ENCODE measurements at regions not wholly inside any gene's neighbourhood (a gene's known extent, or its start where the extent isn't known, plus 50 kb on each side); places are given as distances from the start of the nearest gene placed in this dataset.

- no peak for TF ChIP-seq EZH2phosphoT487 (IDR thresholded peaks at IDR 0.05; ENCODE audit: borderline replicate concordance, low read length)
- TF ChIP-seq CTCF (IDR thresholded peaks at IDR 0.05; ENCODE audit: low read depth, low read length, poor library complexity, severe bottlenecking): no peak
- Histone ChIP-seq H3K27me3 (ENCODE audit: control insufficient read depth, low read length) (no peaks in the 10 kb centered on the region), H3K36me3 (ENCODE audit: control insufficient read depth, low read length) (no peaks in the 10 kb centered on the region), H3K79me2 (ENCODE audit: control insufficient read depth, low read length) (no peaks in the 10 kb centered on the region), H3F3A (ENCODE audit: control insufficient read depth, insufficient read depth) (no peaks in the 10 kb centered on the region), H4K20me1 (ENCODE audit: control insufficient read depth, insufficient read depth, low read depth, low read length) (no peaks in the 10 kb centered on the region), H3K4me1 (ENCODE audit: control insufficient read depth, low read length) (no peaks in the 10 kb centered on the region), H3K9me3 (ENCODE audit: control insufficient read depth, insufficient read depth, low read length) (no peaks in the 10 kb centered on the region), H3K4me2 (ENCODE audit: low read length) (no peak overlapping the region), H3K27ac (ENCODE audit: low read depth, low read length) (no peak overlapping the region), H3K9me2 (replicated peaks; ENCODE audit: control insufficient read depth, low read length) (no peaks in the 10 kb centered on the region), H3K4me3 (ENCODE audit: low read length) (no peak overlapping the region)
These were observed 307.1 kb downstream of the TLE1 start for GRCh38 chr9:81382281-81382680.

- Histone ChIP-seq H3K4me3 (ENCODE audit: low read length) (no peak overlapping the region), H3K4me1 (ENCODE audit: control insufficient read depth, low read length) (no peaks in the 10 kb centered on the region), H3K9me3 (ENCODE audit: control insufficient read depth, insufficient read depth, low read length) (no peaks in the 10 kb centered on the region), H3K27ac (ENCODE audit: low read depth, low read length) (no peak overlapping the region), H3K9me2 (replicated peaks; ENCODE audit: control insufficient read depth, low read length) (no peaks in the 10 kb centered on the region), H3K36me3 (ENCODE audit: control insufficient read depth, low read length) (no peaks in the 10 kb centered on the region), H3K27me3 (ENCODE audit: control insufficient read depth, low read length) (no peaks in the 10 kb centered on the region), H3K4me2 (ENCODE audit: low read length) (no peak overlapping the region), H3F3A (ENCODE audit: control insufficient read depth, insufficient read depth) (no peaks in the 10 kb centered on the region), H3K79me2 (ENCODE audit: control insufficient read depth, low read length) (no peaks in the 10 kb centered on the region), H4K20me1 (ENCODE audit: control insufficient read depth, insufficient read depth, low read depth, low read length) (no peaks in the 10 kb centered on the region)
- TF ChIP-seq CTCF (IDR thresholded peaks at IDR 0.05; ENCODE audit: low read depth, low read length, poor library complexity, severe bottlenecking) (no peak), EZH2phosphoT487 (IDR thresholded peaks at IDR 0.05; ENCODE audit: borderline replicate concordance, low read length) (no peak)
These were observed 307.7 kb downstream of the TLE1 start for GRCh38 chr9:81381694-81382093.

- Histone ChIP-seq H3K27ac (ENCODE audit: low read depth, low read length) (no peak overlapping the region), H3K4me1 (ENCODE audit: control insufficient read depth, low read length) (no peaks in the 10 kb centered on the region), H3K36me3 (ENCODE audit: control insufficient read depth, low read length) (no peaks in the 10 kb centered on the region), H3K9me3 (ENCODE audit: control insufficient read depth, insufficient read depth, low read length) (no peaks in the 10 kb centered on the region), H3K27me3 (ENCODE audit: control insufficient read depth, low read length) (no peaks in the 10 kb centered on the region), H3K9me2 (replicated peaks; ENCODE audit: control insufficient read depth, low read length) (no peaks in the 10 kb centered on the region), H3K4me2 (ENCODE audit: low read length) (no peak overlapping the region), H4K20me1 (ENCODE audit: control insufficient read depth, insufficient read depth, low read depth, low read length) (no peaks in the 10 kb centered on the region), H3F3A (ENCODE audit: control insufficient read depth, insufficient read depth) (no peaks in the 10 kb centered on the region), H3K4me3 (ENCODE audit: low read length) (no peak overlapping the region), H3K79me2 (ENCODE audit: control insufficient read depth, low read length) (no peaks in the 10 kb centered on the region)
- TF ChIP-seq EZH2phosphoT487 (IDR thresholded peaks at IDR 0.05; ENCODE audit: borderline replicate concordance, low read length) (no peak), CTCF (IDR thresholded peaks at IDR 0.05; ENCODE audit: low read depth, low read length, poor library complexity, severe bottlenecking) (no peak)
These were observed 308.6 kb downstream of the TLE1 start for GRCh38 chr9:81380504-81381359.
